ENCODE measurements at regions not wholly inside any gene's neighbourhood (a gene's known extent, or its start where the extent isn't known, plus 50 kb on each side); places are given as distances from the start of the nearest gene placed in this dataset.

DNA sequence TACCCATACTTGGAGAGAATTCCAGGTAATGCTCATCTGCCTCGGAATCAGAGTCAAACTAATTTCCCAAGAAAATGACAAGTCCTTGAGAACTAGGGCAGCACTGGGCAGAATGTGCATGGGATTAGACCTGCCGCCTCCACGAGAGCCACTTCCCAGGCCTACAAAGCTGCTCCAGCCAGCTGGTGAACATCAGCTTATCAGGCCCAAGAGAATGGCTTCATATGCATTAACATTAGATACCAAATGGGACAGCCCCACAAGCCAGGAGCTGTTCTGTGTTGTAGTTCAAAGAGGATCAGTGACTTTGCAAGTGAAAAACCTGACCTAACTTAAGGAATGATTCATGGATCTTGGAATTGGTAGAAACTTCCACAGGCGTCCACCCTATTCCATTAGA is 203.3 kb downstream of the CYLD start:
- Histone ChIP-seq H4K20me1 (ENCODE audit: insufficient read depth, low read length) (no peaks in the 10 kb centered on the region), H2AFZ (ENCODE audit: low read length) (no peak overlapping the region), H3K36me3 (replicated peaks; ENCODE audit: insufficient read depth, low read length) (no peaks in the 10 kb centered on the region), H3K27me3 (replicated peaks; ENCODE audit: insufficient read depth, low read length) (no peaks in the 10 kb centered on the region), H3K4me2 (ENCODE audit: low read depth, low read length) (no peak overlapping the region), H3K79me2 (ENCODE audit: low read length) (no peaks in the 10 kb centered on the region), H3K4me1 (ENCODE audit: low read length) (no peaks in the 10 kb centered on the region), H3K9me3 (replicated peaks; ENCODE audit: insufficient read depth, low read length) (no peaks in the 10 kb centered on the region), H3F3A (ENCODE audit: insufficient read depth, low read length) (no peaks in the 10 kb centered on the region), H3K27ac (ENCODE audit: low read length) (no peak overlapping the region), H3K4me3 (ENCODE audit: low read length) (no peak overlapping the region), H3K9me2 (replicated peaks; ENCODE audit: insufficient read depth, low read length) (no peaks in the 10 kb centered on the region), H3K9ac (ENCODE audit: low read length) (no peak overlapping the region)
- no peak for DNase-seq
- TF ChIP-seq EZH2 (optimal IDR thresholded peaks at IDR 0.05; ENCODE audit: low read depth, low read length), result no peak
- no peak for TF ChIP-seq EZH2phosphoT487 (IDR thresholded peaks at IDR 0.05; ENCODE audit: low read length)
- TF ChIP-seq, protein P1, sequence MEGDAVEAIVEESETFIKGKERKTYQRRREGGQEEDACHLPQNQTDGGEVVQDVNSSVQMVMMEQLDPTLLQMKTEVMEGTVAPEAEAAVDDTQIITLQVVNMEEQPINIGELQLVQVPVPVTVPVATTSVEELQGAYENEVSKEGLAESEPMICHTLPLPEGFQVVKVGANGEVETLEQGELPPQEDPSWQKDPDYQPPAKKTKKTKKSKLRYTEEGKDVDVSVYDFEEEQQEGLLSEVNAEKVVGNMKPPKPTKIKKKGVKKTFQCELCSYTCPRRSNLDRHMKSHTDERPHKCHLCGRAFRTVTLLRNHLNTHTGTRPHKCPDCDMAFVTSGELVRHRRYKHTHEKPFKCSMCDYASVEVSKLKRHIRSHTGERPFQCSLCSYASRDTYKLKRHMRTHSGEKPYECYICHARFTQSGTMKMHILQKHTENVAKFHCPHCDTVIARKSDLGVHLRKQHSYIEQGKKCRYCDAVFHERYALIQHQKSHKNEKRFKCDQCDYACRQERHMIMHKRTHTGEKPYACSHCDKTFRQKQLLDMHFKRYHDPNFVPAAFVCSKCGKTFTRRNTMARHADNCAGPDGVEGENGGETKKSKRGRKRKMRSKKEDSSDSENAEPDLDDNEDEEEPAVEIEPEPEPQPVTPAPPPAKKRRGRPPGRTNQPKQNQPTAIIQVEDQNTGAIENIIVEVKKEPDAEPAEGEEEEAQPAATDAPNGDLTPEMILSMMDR (IDR thresholded peaks at IDR 0.05; ENCODE audit: low read length), result no peak

DNA sequence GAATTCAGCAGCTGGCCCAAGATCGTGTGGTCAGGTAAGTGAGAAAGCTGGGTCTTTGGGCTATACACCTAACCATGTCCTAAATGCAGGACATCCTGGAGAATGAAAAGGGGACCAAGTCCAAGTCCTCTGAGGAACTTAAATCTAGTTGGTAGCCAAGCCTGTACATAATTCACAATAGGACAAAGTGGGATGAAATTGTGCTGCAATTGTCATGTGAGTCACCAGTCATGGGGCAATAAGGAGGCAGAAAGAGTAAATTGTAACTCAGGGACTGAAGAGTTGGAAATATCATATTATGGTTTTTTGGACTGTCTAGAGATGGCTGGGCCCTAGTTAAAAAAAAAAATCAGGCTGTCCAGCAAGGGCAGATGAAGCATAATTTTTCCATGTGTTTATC is 202.6 kb downstream of the CYLD start:
- TF ChIP-seq EZH2phosphoT487 (IDR thresholded peaks at IDR 0.05; ENCODE audit: low read length) (no peak), EZH2 (optimal IDR thresholded peaks at IDR 0.05; ENCODE audit: low read depth, low read length) (no peak)
- TF ChIP-seq, protein P1 (IDR thresholded peaks at IDR 0.05; ENCODE audit: low read length), result no peak
- Histone ChIP-seq H3K4me2 (ENCODE audit: low read depth, low read length) (no peak overlapping the region), H4K20me1 (ENCODE audit: insufficient read depth, low read length) (no peaks in the 10 kb centered on the region), H2AFZ (ENCODE audit: low read length) (no peak overlapping the region), H3K27me3 (replicated peaks; ENCODE audit: insufficient read depth, low read length) (no peaks in the 10 kb centered on the region), H3K27ac (ENCODE audit: low read length) (no peak overlapping the region), H3K36me3 (replicated peaks; ENCODE audit: insufficient read depth, low read length) (no peaks in the 10 kb centered on the region), H3F3A (ENCODE audit: insufficient read depth, low read length) (no peaks in the 10 kb centered on the region), H3K4me1 (ENCODE audit: low read length) (no peaks in the 10 kb centered on the region), H3K9me3 (replicated peaks; ENCODE audit: insufficient read depth, low read length) (no peaks in the 10 kb centered on the region), H3K4me3 (ENCODE audit: low read length) (no peak overlapping the region), H3K9me2 (replicated peaks; ENCODE audit: insufficient read depth, low read length) (no peaks in the 10 kb centered on the region), H3K79me2 (ENCODE audit: low read length) (no peaks in the 10 kb centered on the region), H3K9ac (ENCODE audit: low read length) (no peak overlapping the region)
- no peak for DNase-seq

DNA sequence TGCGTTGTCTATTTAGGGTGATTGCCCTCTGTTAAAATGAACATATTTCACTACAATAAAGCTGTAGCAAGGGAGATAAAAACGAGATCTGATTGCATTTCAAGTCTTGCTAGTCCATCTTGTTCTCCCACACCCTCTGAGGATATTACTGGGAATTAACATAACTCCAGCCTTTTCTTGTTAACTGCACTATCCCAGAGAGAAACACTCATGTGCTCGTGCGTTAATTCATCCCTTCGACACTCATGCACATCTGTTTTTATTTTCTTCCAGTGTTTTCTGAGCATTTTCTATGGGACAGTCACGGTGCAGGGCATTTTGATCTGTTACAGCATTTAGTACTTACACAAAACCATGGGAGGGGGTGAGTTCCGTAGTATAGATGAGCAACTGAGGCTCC is 202.1 kb downstream of the CYLD start:
- H3K4me2 ChIP-seq (ENCODE audit: low read depth, low read length), result no peak overlapping the region
- H3K27ac ChIP-seq (ENCODE audit: low read length), result no peak overlapping the region
- H4K20me1 ChIP-seq (ENCODE audit: insufficient read depth, low read length), result no peaks in the 10 kb centered on the region
- no peaks in the 10 kb centered on the region for H3K9me2 ChIP-seq (replicated peaks; ENCODE audit: insufficient read depth, low read length)
- no peak overlapping the region for H3K9ac ChIP-seq (ENCODE audit: low read length)
- DNase-seq, result no peak
- H3K36me3 ChIP-seq (replicated peaks; ENCODE audit: insufficient read depth, low read length), result no peaks in the 10 kb centered on the region
- H3K9me3 ChIP-seq (replicated peaks; ENCODE audit: insufficient read depth, low read length), result no peaks in the 10 kb centered on the region
- H3K79me2 ChIP-seq (ENCODE audit: low read length), result no peaks in the 10 kb centered on the region
- H3F3A ChIP-seq (ENCODE audit: insufficient read depth, low read length), result no peaks in the 10 kb centered on the region
- H3K4me3 ChIP-seq (ENCODE audit: low read length), result no peak overlapping the region
- no peaks in the 10 kb centered on the region for H3K27me3 ChIP-seq (replicated peaks; ENCODE audit: insufficient read depth, low read length)
- H2AFZ ChIP-seq (ENCODE audit: low read length), result no peak overlapping the region
- TF ChIP-seq EZH2 (optimal IDR thresholded peaks at IDR 0.05; ENCODE audit: low read depth, low read length) (no peak), EZH2phosphoT487 (IDR thresholded peaks at IDR 0.05; ENCODE audit: low read length) (no peak)
- TF ChIP-seq, protein P1 (IDR thresholded peaks at IDR 0.05; ENCODE audit: low read length), result no peak
- H3K4me1 ChIP-seq (ENCODE audit: low read length), result no peaks in the 10 kb centered on the region

All from MM.1S (cell line).